WERI-Rb-1 (cell line): ENCODE measurements at regions not wholly inside any gene's neighbourhood (a gene's known extent, or its start where the extent isn't known, plus 50 kb on each side); places are given as distances from the start of the nearest gene placed in this dataset.

Experiments used
- DNase-seq: peaks from one replicate; pipeline ENCODE4 v3.0.0-alpha.2; 2020
- H3K27ac ChIP-seq: fragments of 250-450 bp; sonication (Bioruptor Pico); 2 replicates; pipeline ENCODE4 v1.5.1; 2020; ENCODE audit warnings: mild to moderate bottlenecking, moderate library complexity
- H3K27me3 ChIP-seq: fragments of 250-450 bp; sonication (Bioruptor Pico); 2 replicates; pipeline ENCODE4 v1.5.1; 2021; ENCODE audit warnings: mild to moderate bottlenecking, low read depth, moderate library complexity; ENCODE audit not compliant: insufficient read depth, severe bottlenecking
- H3K36me3 ChIP-seq: fragments of 250-450 bp; sonication (Bioruptor Pico); 2 replicates; pipeline ENCODE4 v1.5.1; 2020; ENCODE audit warnings: mild to moderate bottlenecking, moderate library complexity
- H3K4me3 ChIP-seq: 2 replicates; pipeline ENCODE4 v1.5.1; 2011; ENCODE audit warnings: low read depth, mild to moderate bottlenecking, control low read depth, low read length
- H3K9me3 ChIP-seq: fragments of 250-450 bp; sonication (Bioruptor Pico); 2 replicates; pipeline ENCODE4 v1.5.1; 2021; ENCODE audit warnings: mild to moderate bottlenecking, moderate library complexity; ENCODE audit not compliant: severe bottlenecking
- CTCF ChIP-seq: IDR thresholded peaks from 2 replicates; pipeline ENCODE4 v1.5.1; 2011; ENCODE audit warnings: low read depth, mild to moderate bottlenecking, control low read depth, inconsistent platforms, low read length

GRCh38 chr4:138577145-138577544, 335.0 kb upstream of the SLC7A11 start:
- no peak for TF ChIP-seq CTCF
- H3K27ac ChIP-seq = no peak overlapping the region
- H3K9me3 ChIP-seq = peaks cover 4% of the 10 kb centered on the region

DNA sequence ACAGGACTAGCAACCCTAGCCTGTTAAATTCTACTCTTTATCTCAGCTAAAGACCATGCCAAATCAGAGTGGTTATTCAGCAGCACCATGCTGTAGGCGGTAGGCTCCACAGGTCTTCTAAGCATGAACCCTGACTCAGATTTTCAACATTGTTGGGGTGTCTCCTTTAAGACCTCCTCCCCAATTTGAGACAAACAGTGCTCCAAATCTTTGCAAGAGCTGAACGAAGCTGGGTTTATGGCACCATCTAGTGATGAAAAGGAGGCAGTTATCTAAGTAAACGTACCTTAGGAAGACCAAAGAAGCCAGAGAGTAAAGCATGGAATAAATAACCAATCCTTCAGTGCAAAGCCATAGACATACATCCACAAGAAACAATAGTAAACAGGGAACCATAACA, 334.5 kb upstream of the SLC7A11 start:
- DNase-seq = no peak
- Histone ChIP-seq H3K27ac (no peak overlapping the region), H3K4me3 (no peak overlapping the region), H3K36me3 (no peaks in the 10 kb centered on the region), H3K27me3 (no peaks in the 10 kb centered on the region), H3K9me3 (peaks cover 4% of the 10 kb centered on the region)
- peak; percentile 64 for TF ChIP-seq CTCF

More at GRCh38 chr4:138577145-138577544, 335.0 kb upstream of the SLC7A11 start:
- H3K4me3 ChIP-seq = no peak overlapping the region
- H3K36me3 ChIP-seq = no peaks in the 10 kb centered on the region
- DNase-seq = no peak
- H3K27me3 ChIP-seq = no peaks in the 10 kb centered on the region

DNA sequence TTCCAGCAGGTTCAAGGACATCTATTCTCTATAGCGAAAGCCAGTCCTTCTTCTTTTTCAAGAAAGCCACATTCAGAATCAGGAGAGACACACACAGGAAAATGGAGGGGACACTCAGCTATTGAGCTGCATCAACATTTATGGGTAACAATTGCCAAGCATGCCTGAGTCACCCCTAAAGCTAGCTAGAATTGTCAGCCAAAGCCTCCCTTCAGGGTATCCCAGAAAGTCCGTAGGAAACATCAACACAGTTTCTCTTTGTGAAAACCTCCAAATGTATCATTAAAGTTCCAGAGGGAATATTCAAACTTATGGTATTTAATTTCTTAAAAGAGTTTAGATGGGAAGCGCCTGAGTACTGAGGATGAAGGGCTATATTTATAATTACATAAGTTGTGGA, 331.1 kb upstream of the SLC7A11 start:
- no peaks in the 10 kb centered on the region for H3K27me3 ChIP-seq
- H3K36me3 ChIP-seq = no peaks in the 10 kb centered on the region
- H3K4me3 ChIP-seq = no peak overlapping the region
- no peak overlapping the region for H3K27ac ChIP-seq
- no peak for DNase-seq
- H3K9me3 ChIP-seq = peaks cover 4% of the 10 kb centered on the region
- TF ChIP-seq CTCF = no peak

GRCh38 chr4:138572007-138572406, 329.9 kb upstream of the SLC7A11 start:
- Histone ChIP-seq H3K4me3 (no peak overlapping the region), H3K27me3 (no peaks in the 10 kb centered on the region), H3K9me3 (no peaks in the 10 kb centered on the region), H3K36me3 (no peaks in the 10 kb centered on the region), H3K27ac (no peak overlapping the region)
- TF ChIP-seq CTCF = no peak
- DNase-seq = no peak

DNA sequence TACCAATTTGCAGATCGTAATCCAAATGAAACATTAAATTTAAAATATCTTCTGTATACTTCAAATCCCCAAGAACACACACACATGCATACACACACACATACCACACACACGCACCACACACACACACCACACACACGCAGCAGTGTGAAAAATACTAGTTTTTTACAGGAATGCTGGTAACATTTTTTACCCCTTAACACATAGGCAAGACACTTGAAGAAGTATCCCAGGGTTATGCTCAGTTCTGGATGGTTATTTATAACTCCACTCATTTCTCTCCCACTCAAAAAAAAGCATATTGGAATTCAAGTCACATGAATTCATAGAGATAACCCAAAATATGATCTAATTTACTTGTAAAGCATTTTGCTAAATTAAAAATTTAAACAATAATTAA, 325.5 kb upstream of the SLC7A11 start:
- H3K9me3 ChIP-seq = no peaks in the 10 kb centered on the region
- no peaks in the 10 kb centered on the region for H3K27me3 ChIP-seq
- no peak overlapping the region for H3K4me3 ChIP-seq
- H3K36me3 ChIP-seq = no peaks in the 10 kb centered on the region
- TF ChIP-seq CTCF = no peak
- no peak overlapping the region for H3K27ac ChIP-seq
- no peak for DNase-seq

- DNase-seq = no peak
- H3K36me3 ChIP-seq = no peaks in the 10 kb centered on the region
- no peak overlapping the region for H3K27ac ChIP-seq
- H3K27me3 ChIP-seq = no peaks in the 10 kb centered on the region
- H3K9me3 ChIP-seq = peaks cover 2% of the 10 kb centered on the region
- TF ChIP-seq CTCF = no peak
- no peak overlapping the region for H3K4me3 ChIP-seq
Measured at GRCh38 chr4:138565576-138565975, 323.4 kb upstream of the SLC7A11 start.
